ENCODE measurements at regions not wholly inside any gene's neighbourhood (a gene's known extent, or its start where the extent isn't known, plus 50 kb on each side); places are given as distances from the start of the nearest gene placed in this dataset.
A peak's percentile ranks its signal among the peaks of the same experiment; 100 is the strongest.
"Not testable (repeated sequence)": the region's sequence is repeated elsewhere in the genome, so short reads cannot be mapped to it uniquely, and the experiment has no call there.

GRCh38 chr3:87489892-87490291 lies 213.5 kb upstream of the POU1F1 start:
- DNase-seq (ENCODE audit: low read depth), result no peak
- in situ Hi-C loops (cut with HindIII; ENCODE audit: low pct_unique_long_range_greater_than_20kb, low sequenced_read_pairs), result no loop called here

GRCh38 chr3:87488765-87489164 lies 212.4 kb upstream of the POU1F1 start:
- in situ Hi-C loops (cut with HindIII; ENCODE audit: low pct_unique_long_range_greater_than_20kb, low sequenced_read_pairs), result no loop called here
- DNase-seq (ENCODE audit: low read depth), result no peak

GRCh38 chr3:87486635-87487034 lies 210.3 kb upstream of the POU1F1 start:
- in situ Hi-C loops (cut with HindIII; ENCODE audit: low pct_unique_long_range_greater_than_20kb, low sequenced_read_pairs); DNase-seq (ENCODE audit: low read depth): not testable (repeated sequence)

GRCh38 chr3:87486115-87486514 lies 209.7 kb upstream of the POU1F1 start:
- in situ Hi-C loops (cut with HindIII; ENCODE audit: low pct_unique_long_range_greater_than_20kb, low sequenced_read_pairs), result no loop called here
- DNase-seq (ENCODE audit: low read depth), result no peak

- in situ Hi-C loops (cut with HindIII; ENCODE audit: low pct_unique_long_range_greater_than_20kb, low sequenced_read_pairs), result no loop called here
- DNase-seq (ENCODE audit: low read depth), result no peak
These were observed 202.3 kb upstream of the POU1F1 start for GRCh38 chr3:87478716-87479115.

GRCh38 chr3:87473944-87474343 lies 197.6 kb upstream of the POU1F1 start:
- DNase-seq (ENCODE audit: low read depth), result no peak
- in situ Hi-C loops (cut with HindIII; ENCODE audit: low pct_unique_long_range_greater_than_20kb, low sequenced_read_pairs), result no loop called here

GRCh38 chr3:87468938-87469337 lies 192.6 kb upstream of the POU1F1 start:
- in situ Hi-C loops (cut with HindIII; ENCODE audit: low pct_unique_long_range_greater_than_20kb, low sequenced_read_pairs), result no loop called here
- DNase-seq (ENCODE audit: low read depth), result no peak

GRCh38 chr3:87468235-87468634 lies 191.9 kb upstream of the POU1F1 start:
- in situ Hi-C loops (cut with HindIII; ENCODE audit: low pct_unique_long_range_greater_than_20kb, low sequenced_read_pairs), result no loop called here
- no peak for DNase-seq (ENCODE audit: low read depth)

- in situ Hi-C loops (cut with HindIII; ENCODE audit: low pct_unique_long_range_greater_than_20kb, low sequenced_read_pairs), result no loop called here
- no peak for DNase-seq (ENCODE audit: low read depth)
These were observed 185.8 kb upstream of the POU1F1 start for GRCh38 chr3:87462228-87462627.

- DNase-seq (ENCODE audit: low read depth), result no peak
- in situ Hi-C loops (cut with HindIII; ENCODE audit: low pct_unique_long_range_greater_than_20kb, low sequenced_read_pairs), result no loop called here
These were observed 185.1 kb upstream of the POU1F1 start for GRCh38 chr3:87461443-87461842.

- in situ Hi-C loops (cut with HindIII; ENCODE audit: low pct_unique_long_range_greater_than_20kb, low sequenced_read_pairs), result no loop called here
- DNase-seq (ENCODE audit: low read depth), result no peak
These were observed 184.7 kb upstream of the POU1F1 start for GRCh38 chr3:87461036-87461435.

GRCh38 chr3:87448558-87448957 lies 172.2 kb upstream of the POU1F1 start:
- in situ Hi-C loops (cut with HindIII; ENCODE audit: low pct_unique_long_range_greater_than_20kb, low sequenced_read_pairs), result no loop called here
- DNase-seq (ENCODE audit: low read depth), result no peak

GRCh38 chr3:87446849-87447387 lies 170.5 kb upstream of the POU1F1 start:
- DNase-seq (ENCODE audit: low read depth), result no peak
- in situ Hi-C loops (cut with HindIII; ENCODE audit: low pct_unique_long_range_greater_than_20kb, low sequenced_read_pairs), result no loop called here

GRCh38 chr3:87442470-87442869 lies 166.1 kb upstream of the POU1F1 start:
- in situ Hi-C loops (cut with HindIII; ENCODE audit: low pct_unique_long_range_greater_than_20kb, low sequenced_read_pairs), result no loop called here
- DNase-seq (ENCODE audit: low read depth), result no peak

- DNase-seq (ENCODE audit: low read depth), result peak; percentile 6
- in situ Hi-C loops (cut with HindIII; ENCODE audit: low pct_unique_long_range_greater_than_20kb, low sequenced_read_pairs), result no loop called here
These were observed 161.4 kb upstream of the POU1F1 start for GRCh38 chr3:87437765-87438164.

- DNase-seq (ENCODE audit: low read depth), result peak; percentile 14
These were observed 160.6 kb upstream of the POU1F1 start for GRCh38 chr3:87436781-87437543.

GRCh38 chr3:87435926-87436620 lies 159.7 kb upstream of the POU1F1 start:
- DNase-seq (ENCODE audit: low read depth), result no peak
- in situ Hi-C loops (cut with HindIII; ENCODE audit: low pct_unique_long_range_greater_than_20kb, low sequenced_read_pairs), result no loop called here

More at GRCh38 chr3:87436781-87437543, 160.6 kb upstream of the POU1F1 start:
- in situ Hi-C loops (cut with HindIII; ENCODE audit: low pct_unique_long_range_greater_than_20kb, low sequenced_read_pairs), result no loop called here

- peak; percentile 17 for DNase-seq (ENCODE audit: low read depth)
- in situ Hi-C loops (cut with HindIII; ENCODE audit: low pct_unique_long_range_greater_than_20kb, low sequenced_read_pairs), result not testable (repeated sequence)
These were observed 157.1 kb upstream of the POU1F1 start for GRCh38 chr3:87433445-87433844.

- no peak for DNase-seq (ENCODE audit: low read depth)
- in situ Hi-C loops (cut with HindIII; ENCODE audit: low pct_unique_long_range_greater_than_20kb, low sequenced_read_pairs), result no loop called here
These were observed 150.5 kb upstream of the POU1F1 start for GRCh38 chr3:87426918-87427317.
